Neural cell (in vitro differentiated cells): ENCODE measurements at regions not wholly inside any gene's neighbourhood (a gene's known extent, or its start where the extent isn't known, plus 50 kb on each side); places are given as distances from the start of the nearest gene placed in this dataset.

ENCODE experiments used
- CTCF ChIP-seq: fragments of 450-650 bp; IDR thresholded peaks from 2 replicates; pipeline ENCODE4 v1.5.1; 2014; ENCODE audit warnings: antibody characterized with exemption, mild to moderate bottlenecking, moderate library complexity; ENCODE audit not compliant: poor library complexity, severe bottlenecking
- POLR2AphosphoS5 ChIP-seq: IDR thresholded peaks from 2 replicates; pipeline ENCODE4 v1.6.1; 2012
- RAD21 ChIP-seq: fragments of 450-650 bp; conservative IDR thresholded peaks from 2 replicates; pipeline ENCODE4 v1.6.1; 2014; ENCODE audit warnings: antibody characterized with exemption, mild to moderate bottlenecking, moderate library complexity

- TF ChIP-seq POLR2AphosphoS5 (no peak), CTCF (no peak), RAD21 (no peak)
Measured at GRCh38 chr10:7007600-7008190, 403.1 kb downstream of the SFMBT2 start.
